Gastroesophageal sphincter (tissue), 3 donors: ENCODE measurements at regions not wholly inside any gene's neighbourhood (a gene's known extent, or its start where the extent isn't known, plus 50 kb on each side); places are given as distances from the start of the nearest gene placed in this dataset.

Source experiments
- CTCF ChIP-seq, 4 experiments: fragments of 200-600 bp in 2 of 4; fragments of 450-650 bp in 2 of 4; sonication (generic) in 1 of 4; IDR thresholded peaks; one replicate each; pipeline ENCODE4 v1.5.1; 2017 to 2019; ENCODE audit warnings: antibody characterized with exemption in 4 of 4, mild to moderate bottlenecking in 2 of 4, moderate library complexity in 2 of 4
- EP300 ChIP-seq: sonication (generic); formaldehyde crosslinking; IDR thresholded peaks from one replicate; pipeline ENCODE4 v1.6.1; 2017; ENCODE audit warnings: antibody characterized with exemption, mild to moderate bottlenecking
- POLR2A ChIP-seq, 2 donors: fragments of 450-650 bp; IDR thresholded peaks; one replicate each; pipeline ENCODE4 v1.6.1; 2017; ENCODE audit warnings: antibody characterized with exemption in 2 of 2, mild to moderate bottlenecking in 2 of 2, moderate library complexity in 1 of 2

- TF ChIP-seq POLR2A (IDR thresholded peaks at IDR 0.05) (no peak), CTCF (IDR thresholded peaks at IDR 0.05) (no peak), EP300 (no peak)
Observed at GRCh38 chr1:60657926-60658325, 424.4 kb upstream of the NFIA start.
